ENCODE measurements at regions not wholly inside any gene's neighbourhood (a gene's known extent, or its start where the extent isn't known, plus 50 kb on each side); places are given as distances from the start of the nearest gene placed in this dataset.
"Not testable (repeated sequence)": the region's sequence is repeated elsewhere in the genome, so short reads cannot be mapped to it uniquely, and the experiment has no call there.

DNA sequence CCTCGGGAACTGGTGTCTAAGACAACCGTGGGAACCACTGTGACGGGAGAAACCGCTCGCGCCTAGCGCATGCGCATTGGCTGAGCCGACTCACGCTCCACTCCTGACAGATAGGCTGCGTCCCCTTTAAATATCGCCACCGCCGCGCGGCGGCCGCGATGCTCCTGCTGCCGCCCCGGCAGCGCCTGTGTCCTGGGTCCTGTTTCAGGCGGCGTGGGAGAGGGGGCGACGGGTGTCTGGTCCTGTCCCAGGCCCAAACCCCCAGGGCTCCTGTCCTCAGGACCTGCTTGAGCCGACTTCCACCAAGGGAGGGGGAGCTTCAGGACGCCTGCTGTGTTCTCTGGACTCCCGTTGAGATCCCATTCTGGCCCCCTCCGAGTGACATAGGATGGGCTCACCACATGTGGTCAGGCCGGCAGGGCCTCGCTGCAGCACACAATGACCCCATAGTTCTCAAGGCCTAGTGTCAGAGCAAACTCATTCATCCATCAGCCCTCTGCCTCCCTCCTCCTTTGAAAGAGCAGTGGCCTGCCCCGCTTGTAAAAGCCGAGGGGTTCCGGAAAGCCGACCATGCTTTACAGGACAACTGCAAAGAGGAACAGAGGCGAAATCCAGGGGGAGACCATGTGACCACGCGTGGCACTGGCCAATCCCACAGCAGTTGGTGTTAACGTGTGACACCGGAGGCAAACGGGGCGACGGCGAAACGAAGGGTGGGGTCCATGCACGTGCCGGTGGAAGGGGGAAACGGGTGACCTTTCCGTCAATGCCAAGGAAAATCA is 710.0 kb upstream of the TPTE start:
- not testable (repeated sequence) for H3K9ac ChIP-seq (ENCODE audit: low read depth in 1 of 2, low read length in 2 of 2); H3K36me3 ChIP-seq (ENCODE audit: control insufficient read depth in 1 of 2, insufficient read depth in 2 of 2, low read length in 2 of 2); H3K27me3 ChIP-seq (ENCODE audit: control insufficient read depth in 1 of 2, insufficient read depth in 2 of 2, low read length in 2 of 2); H3K4me1 ChIP-seq (ENCODE audit: control insufficient read depth in 1 of 2, insufficient read depth in 2 of 2, low read length in 2 of 2); H3K4me3 ChIP-seq (ENCODE audit: low read depth in 1 of 2, low read length in 2 of 2); H3K27ac ChIP-seq (ENCODE audit: low read depth, low read length); H3K9me3 ChIP-seq (ENCODE audit: control insufficient read depth in 1 of 2, low read length in 2 of 2)

DNA sequence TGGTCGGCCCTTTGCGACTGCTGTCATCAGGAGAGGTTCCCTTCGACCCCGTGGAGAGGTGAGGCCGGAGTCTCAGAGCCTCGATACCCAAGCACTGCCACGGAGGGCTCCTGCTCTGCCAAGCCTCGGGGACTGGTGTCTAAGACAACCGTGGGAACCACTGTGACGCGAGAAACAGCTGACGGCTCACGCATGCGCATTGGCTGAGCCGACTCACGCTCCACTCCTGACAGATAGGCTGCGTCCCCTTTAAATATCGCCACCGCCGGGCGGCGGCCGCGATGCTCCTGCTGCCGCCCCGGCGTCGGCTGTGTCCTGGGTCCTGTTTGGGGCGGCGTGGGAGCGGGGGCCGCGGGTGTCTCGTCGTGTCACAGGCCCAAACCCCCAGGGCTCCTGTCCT is 708.9 kb upstream of the TPTE start:
- not testable (repeated sequence) for H3K36me3 ChIP-seq (ENCODE audit: control insufficient read depth in 1 of 2, insufficient read depth in 2 of 2, low read length in 2 of 2); H3K9ac ChIP-seq (ENCODE audit: low read depth in 1 of 2, low read length in 2 of 2); H3K27me3 ChIP-seq (ENCODE audit: control insufficient read depth in 1 of 2, insufficient read depth in 2 of 2, low read length in 2 of 2); H3K4me1 ChIP-seq (ENCODE audit: control insufficient read depth in 1 of 2, insufficient read depth in 2 of 2, low read length in 2 of 2); H3K4me3 ChIP-seq (ENCODE audit: low read depth in 1 of 2, low read length in 2 of 2); H3K27ac ChIP-seq (ENCODE audit: low read depth, low read length); H3K9me3 ChIP-seq (ENCODE audit: control insufficient read depth in 1 of 2, low read length in 2 of 2)

DNA sequence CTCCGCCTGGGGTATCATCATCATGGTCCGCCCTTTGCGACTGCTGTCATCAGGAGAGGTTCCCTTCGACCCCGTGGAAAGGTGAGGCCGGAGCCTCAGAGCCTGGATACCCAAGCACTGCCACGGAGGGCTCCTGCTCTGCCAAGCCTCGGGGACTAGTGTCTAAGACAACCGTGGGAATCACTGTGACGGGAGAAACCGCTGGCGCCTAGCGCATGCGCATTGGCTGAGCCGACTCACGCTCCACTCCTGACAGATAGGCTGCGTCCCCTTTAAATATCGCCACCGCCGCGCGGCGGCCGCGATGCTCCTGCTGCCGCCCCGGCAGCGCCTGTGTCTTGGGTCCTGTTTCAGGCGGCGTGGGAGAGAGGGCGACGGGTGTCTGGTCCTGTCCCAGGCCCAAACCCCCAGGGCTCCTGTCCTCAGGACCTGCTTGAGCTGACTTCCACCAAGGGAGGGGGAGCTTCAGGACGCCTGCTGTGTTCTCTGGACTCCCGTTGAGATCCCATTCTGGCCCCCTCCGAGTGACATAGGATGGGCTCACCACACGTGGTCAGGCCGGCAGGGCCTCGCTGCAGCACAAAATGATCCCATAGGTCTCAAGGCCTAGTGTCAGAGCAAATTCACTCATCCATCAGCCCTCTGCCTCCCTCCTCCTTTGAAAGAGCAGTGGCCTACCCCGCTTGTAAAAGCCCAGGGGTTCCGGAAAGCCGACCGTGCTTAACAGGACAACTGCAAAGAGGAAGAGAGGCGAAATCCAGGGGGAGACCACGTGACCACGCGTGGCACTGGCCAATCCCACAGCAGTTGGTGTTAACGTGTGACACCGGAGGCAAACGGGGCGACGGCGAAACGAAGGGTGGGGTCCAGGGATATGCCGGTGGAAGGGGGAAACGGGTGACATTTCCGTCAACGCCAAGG is 707.2 kb upstream of the TPTE start:
- H3K36me3 ChIP-seq (ENCODE audit: control insufficient read depth in 1 of 2, insufficient read depth in 2 of 2, low read length in 2 of 2); H3K27ac ChIP-seq (ENCODE audit: low read depth, low read length); H3K4me1 ChIP-seq (ENCODE audit: control insufficient read depth in 1 of 2, insufficient read depth in 2 of 2, low read length in 2 of 2); H3K9me3 ChIP-seq (ENCODE audit: control insufficient read depth in 1 of 2, low read length in 2 of 2); H3K4me3 ChIP-seq (ENCODE audit: low read depth in 1 of 2, low read length in 2 of 2); H3K9ac ChIP-seq (ENCODE audit: low read depth in 1 of 2, low read length in 2 of 2); H3K27me3 ChIP-seq (ENCODE audit: control insufficient read depth in 1 of 2, insufficient read depth in 2 of 2, low read length in 2 of 2): not testable (repeated sequence)

GRCh38 chr21:9815181-9815789 is 706.1 kb upstream of the TPTE start:
- not testable (repeated sequence) for H3K27ac ChIP-seq (ENCODE audit: low read depth, low read length); H3K36me3 ChIP-seq (ENCODE audit: control insufficient read depth in 1 of 2, insufficient read depth in 2 of 2, low read length in 2 of 2); H3K9ac ChIP-seq (ENCODE audit: low read depth in 1 of 2, low read length in 2 of 2); H3K4me1 ChIP-seq (ENCODE audit: control insufficient read depth in 1 of 2, insufficient read depth in 2 of 2, low read length in 2 of 2); H3K4me3 ChIP-seq (ENCODE audit: low read depth in 1 of 2, low read length in 2 of 2); H3K9me3 ChIP-seq (ENCODE audit: control insufficient read depth in 1 of 2, low read length in 2 of 2); H3K27me3 ChIP-seq (ENCODE audit: control insufficient read depth in 1 of 2, insufficient read depth in 2 of 2, low read length in 2 of 2)

DNA sequence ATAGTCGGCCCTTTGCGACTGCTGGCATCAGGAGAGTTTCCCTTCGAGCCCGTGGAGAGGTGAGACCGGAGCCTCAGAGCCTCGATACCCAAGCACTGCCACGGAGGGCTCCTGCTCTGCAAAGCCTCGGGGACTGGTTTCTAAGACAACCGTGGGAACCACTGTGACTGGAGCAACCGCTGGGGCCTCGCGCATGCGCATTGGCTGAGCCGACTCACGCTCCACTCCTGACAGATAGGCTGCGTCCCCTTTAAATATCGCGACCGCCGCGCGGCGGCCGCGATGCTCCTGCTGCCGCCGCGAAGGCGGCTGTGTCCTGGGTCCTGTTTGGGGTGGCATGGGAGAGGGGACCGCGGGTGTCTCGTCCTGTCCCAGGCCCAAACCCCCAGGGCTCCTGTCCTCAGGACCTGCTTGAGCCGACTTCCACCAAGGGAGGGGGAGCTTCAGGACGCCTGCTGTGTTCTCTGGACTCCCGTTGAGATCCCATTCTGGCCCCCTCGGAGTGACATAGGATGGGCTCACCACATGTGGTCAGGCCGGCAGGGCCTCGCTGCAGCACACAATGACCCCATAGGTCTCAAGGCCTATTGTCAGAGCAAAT is 704.5 kb upstream of the TPTE start:
- H3K4me1 ChIP-seq (ENCODE audit: control insufficient read depth in 1 of 2, insufficient read depth in 2 of 2, low read length in 2 of 2); H3K27ac ChIP-seq (ENCODE audit: low read depth, low read length); H3K27me3 ChIP-seq (ENCODE audit: control insufficient read depth in 1 of 2, insufficient read depth in 2 of 2, low read length in 2 of 2); H3K4me3 ChIP-seq (ENCODE audit: low read depth in 1 of 2, low read length in 2 of 2); H3K9ac ChIP-seq (ENCODE audit: low read depth in 1 of 2, low read length in 2 of 2); H3K9me3 ChIP-seq (ENCODE audit: control insufficient read depth in 1 of 2, low read length in 2 of 2); H3K36me3 ChIP-seq (ENCODE audit: control insufficient read depth in 1 of 2, insufficient read depth in 2 of 2, low read length in 2 of 2): not testable (repeated sequence)

DNA sequence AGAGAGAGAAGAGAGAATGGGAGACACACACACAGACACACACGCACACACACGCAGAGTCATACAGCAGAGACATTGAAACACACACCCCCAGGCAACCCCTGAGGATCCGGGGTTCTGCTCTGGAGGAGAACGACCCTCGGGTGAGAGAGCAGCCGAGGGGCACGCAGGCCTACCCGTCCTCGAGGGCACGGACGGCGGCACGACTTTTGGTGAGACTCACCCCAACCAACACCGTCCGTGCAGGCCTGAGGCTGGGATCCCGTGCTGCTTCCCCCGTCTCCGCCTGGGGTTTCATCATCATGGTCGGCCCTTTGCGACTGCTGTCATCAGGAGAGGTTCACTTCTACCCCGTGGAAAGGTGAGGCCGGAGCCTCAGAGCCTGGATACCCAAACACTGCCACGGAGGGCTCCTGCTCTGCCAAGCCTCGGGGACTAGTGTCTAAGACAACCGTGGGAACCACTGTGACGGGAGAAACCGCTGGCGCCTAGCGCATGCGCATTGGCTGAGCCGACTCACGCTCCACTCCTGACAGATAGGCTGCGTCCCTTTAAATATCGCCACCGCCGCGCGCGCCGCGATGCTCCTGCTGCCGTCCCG is 703.4 kb upstream of the TPTE start:
- not testable (repeated sequence) for H3K27ac ChIP-seq (ENCODE audit: low read depth, low read length); H3K36me3 ChIP-seq (ENCODE audit: control insufficient read depth in 1 of 2, insufficient read depth in 2 of 2, low read length in 2 of 2); H3K9ac ChIP-seq (ENCODE audit: low read depth in 1 of 2, low read length in 2 of 2); H3K9me3 ChIP-seq (ENCODE audit: control insufficient read depth in 1 of 2, low read length in 2 of 2); H3K4me1 ChIP-seq (ENCODE audit: control insufficient read depth in 1 of 2, insufficient read depth in 2 of 2, low read length in 2 of 2); H3K27me3 ChIP-seq (ENCODE audit: control insufficient read depth in 1 of 2, insufficient read depth in 2 of 2, low read length in 2 of 2); H3K4me3 ChIP-seq (ENCODE audit: low read depth in 1 of 2, low read length in 2 of 2)

- H3K27me3 ChIP-seq (ENCODE audit: control insufficient read depth in 1 of 2, insufficient read depth in 2 of 2, low read length in 2 of 2); H3K4me1 ChIP-seq (ENCODE audit: control insufficient read depth in 1 of 2, insufficient read depth in 2 of 2, low read length in 2 of 2); H3K4me3 ChIP-seq (ENCODE audit: low read depth in 1 of 2, low read length in 2 of 2); H3K27ac ChIP-seq (ENCODE audit: low read depth, low read length); H3K36me3 ChIP-seq (ENCODE audit: control insufficient read depth in 1 of 2, insufficient read depth in 2 of 2, low read length in 2 of 2); H3K9ac ChIP-seq (ENCODE audit: low read depth in 1 of 2, low read length in 2 of 2): not testable (repeated sequence)
- H3K9me3 ChIP-seq (ENCODE audit: control insufficient read depth in 1 of 2, low read length in 2 of 2) = peaks cover 4 to 16% of the 10 kb centered on the region in 2 donors
These were observed 701.7 kb upstream of the TPTE start for GRCh38 chr21:9819549-9820192.

- peaks cover 4 to 16% of the 10 kb centered on the region in 2 donors for H3K9me3 ChIP-seq (ENCODE audit: control insufficient read depth in 1 of 2, low read length in 2 of 2)
- H3K9ac ChIP-seq (ENCODE audit: low read depth in 1 of 2, low read length in 2 of 2); H3K27ac ChIP-seq (ENCODE audit: low read depth, low read length); H3K4me3 ChIP-seq (ENCODE audit: low read depth in 1 of 2, low read length in 2 of 2); H3K4me1 ChIP-seq (ENCODE audit: control insufficient read depth in 1 of 2, insufficient read depth in 2 of 2, low read length in 2 of 2); H3K36me3 ChIP-seq (ENCODE audit: control insufficient read depth in 1 of 2, insufficient read depth in 2 of 2, low read length in 2 of 2); H3K27me3 ChIP-seq (ENCODE audit: control insufficient read depth in 1 of 2, insufficient read depth in 2 of 2, low read length in 2 of 2): not testable (repeated sequence)
These were observed 700.8 kb upstream of the TPTE start for GRCh38 chr21:9820579-9820978.

DNA sequence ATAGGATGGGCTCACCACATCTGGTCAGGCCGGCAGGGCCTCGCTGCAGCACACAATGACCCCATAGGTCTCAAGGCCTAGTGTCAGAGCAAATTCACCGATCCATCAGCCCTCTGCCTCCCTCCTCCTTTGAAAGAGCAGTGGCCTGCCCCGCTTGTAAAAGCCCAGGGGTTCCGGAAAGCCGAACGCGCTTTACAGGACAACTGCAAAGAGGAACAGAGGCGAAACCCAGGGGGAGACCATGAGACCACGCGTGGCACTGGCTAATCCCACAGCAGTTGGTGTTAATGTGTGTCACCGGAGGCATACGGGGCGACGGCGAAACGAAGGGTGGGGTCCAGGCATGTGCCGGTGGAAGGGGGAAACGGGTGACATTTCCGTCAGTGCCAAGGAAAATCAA is 699.9 kb upstream of the TPTE start:
- H3K27me3 ChIP-seq (ENCODE audit: control insufficient read depth in 1 of 2, insufficient read depth in 2 of 2, low read length in 2 of 2); H3K27ac ChIP-seq (ENCODE audit: low read depth, low read length); H3K36me3 ChIP-seq (ENCODE audit: control insufficient read depth in 1 of 2, insufficient read depth in 2 of 2, low read length in 2 of 2); H3K4me1 ChIP-seq (ENCODE audit: control insufficient read depth in 1 of 2, insufficient read depth in 2 of 2, low read length in 2 of 2); H3K4me3 ChIP-seq (ENCODE audit: low read depth in 1 of 2, low read length in 2 of 2); H3K9ac ChIP-seq (ENCODE audit: low read depth in 1 of 2, low read length in 2 of 2): not testable (repeated sequence)
- peaks cover 4 to 16% of the 10 kb centered on the region in 2 donors for H3K9me3 ChIP-seq (ENCODE audit: control insufficient read depth in 1 of 2, low read length in 2 of 2)
